GM18520 (cell line): ENCODE measurements at regions not wholly inside any gene's neighbourhood (a gene's known extent, or its start where the extent isn't known, plus 50 kb on each side); places are given as distances from the start of the nearest gene placed in this dataset.
"Not testable (repeated sequence)": the region's sequence is repeated elsewhere in the genome, so short reads cannot be mapped to it uniquely, and the experiment has no call there.

Experiments
- ATAC-seq: cut with Tn5 transposase; IDR thresholded peaks from one replicate; pipeline ENCODE4 v1.9.1; 2021; ENCODE audit not compliant: unreplicated experiment

DNA sequence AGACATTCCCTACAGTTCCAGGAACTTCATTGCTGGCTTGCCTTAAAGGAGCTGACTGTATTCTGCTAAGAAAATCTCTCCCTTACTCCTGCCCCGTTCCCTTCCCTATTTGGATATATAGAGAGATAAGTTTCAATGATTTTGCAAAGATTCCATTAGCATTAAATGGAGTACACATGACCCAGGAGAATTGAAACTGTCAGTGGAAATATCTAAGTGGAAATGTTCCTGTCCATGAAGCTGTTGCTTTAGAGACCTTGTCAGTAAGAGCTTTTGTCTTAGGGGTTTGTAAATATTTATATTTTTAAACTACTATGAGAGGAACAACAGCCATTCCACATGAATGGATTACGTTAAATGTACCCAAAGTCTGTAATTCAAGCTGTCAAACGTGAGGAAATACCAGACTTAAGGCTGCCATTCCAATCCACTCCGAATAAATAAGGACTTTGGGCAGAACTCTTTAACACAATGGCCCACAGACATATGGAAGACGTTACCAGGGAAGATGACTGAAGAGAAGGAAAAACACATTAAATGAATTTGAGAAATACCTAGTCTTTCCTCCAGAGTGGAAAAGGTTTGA, 387.1 kb upstream of the PAPPA start:
- no peak for ATAC-seq

DNA sequence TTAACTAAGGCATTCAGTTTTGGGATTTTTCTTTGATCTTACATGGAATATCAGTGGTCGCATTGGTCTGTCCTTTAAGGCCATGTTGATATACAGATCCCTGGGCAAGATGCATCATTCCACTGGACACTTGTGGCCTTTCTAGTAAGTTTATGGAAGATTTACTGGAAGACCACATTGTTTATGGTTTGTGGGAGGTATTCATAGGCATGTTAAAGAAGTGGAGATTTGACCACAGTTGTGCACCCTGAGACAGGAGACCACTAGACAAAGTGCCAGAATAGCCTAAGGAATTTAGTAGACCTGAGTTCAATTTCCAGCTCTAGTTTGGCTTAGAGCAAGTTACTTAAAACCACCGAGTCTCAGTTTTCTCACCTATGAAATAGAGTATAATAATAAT, 383.1 kb upstream of the PAPPA start:
- ATAC-seq, result no peak

DNA sequence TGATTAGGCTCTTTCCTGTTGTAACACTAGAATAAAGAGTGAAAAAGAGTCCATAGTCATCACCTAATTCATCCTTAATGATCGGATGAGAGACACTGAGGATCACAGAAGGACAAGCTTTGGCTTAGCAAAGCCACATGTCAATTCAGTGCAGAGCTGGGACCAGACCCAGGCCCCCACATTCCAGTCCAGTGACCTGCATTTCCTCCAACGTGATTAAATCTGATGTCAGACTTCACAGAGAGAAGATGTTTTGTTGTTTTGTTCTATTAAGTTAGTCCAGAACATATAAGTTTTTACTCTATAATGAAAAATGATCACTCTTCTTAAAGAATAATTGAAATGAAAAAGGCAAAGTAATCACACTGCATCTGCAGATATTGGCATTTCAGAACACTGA, 377.9 kb upstream of the PAPPA start:
- no peak for ATAC-seq

DNA sequence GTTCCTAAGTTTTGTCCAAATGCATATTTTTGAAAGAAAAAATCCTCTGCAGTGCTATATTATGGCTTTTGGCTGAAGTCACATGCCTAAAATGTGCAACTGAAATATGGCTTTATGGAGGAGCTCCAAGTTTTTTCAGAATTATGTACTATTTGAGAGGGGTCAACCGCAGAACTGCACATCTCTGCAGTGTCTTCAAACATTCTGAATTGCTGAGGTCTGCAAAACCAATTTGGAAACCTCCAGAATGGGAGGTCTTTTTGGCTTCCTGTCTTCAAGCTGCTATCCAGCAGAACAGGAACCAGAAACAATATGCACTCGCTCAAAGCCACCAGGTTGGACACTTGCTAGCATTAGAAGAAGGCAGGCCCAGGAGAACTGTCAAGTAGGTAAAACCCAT, 376.0 kb upstream of the PAPPA start:
- ATAC-seq, result no peak

DNA sequence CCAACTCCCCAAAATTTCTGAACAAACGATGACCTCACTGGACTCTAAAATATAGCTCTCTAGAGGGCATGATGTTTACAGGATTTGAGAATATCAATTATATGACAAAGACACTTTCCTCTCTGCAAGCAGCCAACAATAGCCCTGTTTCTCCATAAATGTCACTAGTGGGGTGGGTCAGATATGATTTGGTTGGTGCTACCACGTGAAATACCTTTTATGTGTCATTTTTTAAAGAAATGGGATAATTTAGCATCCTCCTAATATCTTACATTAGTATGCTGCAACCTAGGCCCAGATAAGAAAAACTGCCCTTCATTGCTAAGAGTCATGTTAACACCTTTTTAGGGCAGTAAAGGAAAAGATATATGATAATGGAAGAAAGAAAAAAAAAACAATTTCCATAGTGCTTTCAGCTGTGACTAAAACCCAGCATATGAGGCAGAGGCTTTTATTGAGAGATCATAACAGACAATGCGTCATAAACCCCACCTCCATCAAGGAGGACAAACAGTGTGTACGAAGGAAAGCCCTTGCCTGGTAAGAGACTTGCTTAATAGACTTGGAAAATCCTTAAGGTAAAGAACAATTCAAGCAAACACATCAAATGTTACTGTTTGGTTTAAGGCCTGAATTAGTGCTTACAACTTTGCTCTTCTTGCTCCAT, 372.4 kb upstream of the PAPPA start:
- ATAC-seq, result no peak

DNA sequence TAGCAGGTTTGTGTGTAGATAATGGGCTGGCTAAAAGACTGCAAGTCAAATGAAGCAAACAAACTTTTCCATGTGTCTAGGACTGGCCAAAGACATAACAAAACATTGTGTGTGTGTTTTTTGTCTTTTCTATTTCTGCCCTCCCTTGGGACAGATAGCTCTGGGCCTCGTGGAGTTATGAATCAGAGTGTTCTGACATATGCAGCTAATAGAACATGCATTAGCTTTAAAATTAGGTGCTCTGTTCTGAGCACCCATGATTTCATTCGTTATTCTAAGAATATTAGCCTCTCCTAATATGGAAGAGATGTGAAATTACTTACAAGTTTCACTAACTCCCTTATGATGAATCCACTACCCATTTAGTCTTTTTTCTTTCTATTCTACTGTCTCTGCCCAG, 367.3 kb upstream of the PAPPA start:
- no peak for ATAC-seq

DNA sequence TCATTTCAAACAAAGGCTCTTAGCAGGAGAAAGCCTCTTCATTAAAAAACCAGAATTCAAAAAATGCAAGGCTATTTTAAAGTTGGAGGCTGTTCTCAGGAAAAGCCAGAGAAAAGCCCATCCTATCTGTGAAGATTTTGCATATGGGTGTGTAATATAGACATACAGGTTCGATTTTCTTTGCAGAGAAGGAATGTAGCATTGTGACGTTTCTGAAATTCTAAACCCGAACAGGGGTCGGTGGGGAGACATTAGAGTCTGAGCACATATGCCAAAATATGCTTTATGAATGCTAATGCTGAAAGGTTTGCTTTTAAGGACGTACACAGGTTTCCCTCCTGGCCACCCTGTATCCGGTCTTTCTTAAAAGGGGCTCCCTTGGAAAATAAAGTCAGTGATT, 363.1 kb upstream of the PAPPA start:
- ATAC-seq, result no peak

DNA sequence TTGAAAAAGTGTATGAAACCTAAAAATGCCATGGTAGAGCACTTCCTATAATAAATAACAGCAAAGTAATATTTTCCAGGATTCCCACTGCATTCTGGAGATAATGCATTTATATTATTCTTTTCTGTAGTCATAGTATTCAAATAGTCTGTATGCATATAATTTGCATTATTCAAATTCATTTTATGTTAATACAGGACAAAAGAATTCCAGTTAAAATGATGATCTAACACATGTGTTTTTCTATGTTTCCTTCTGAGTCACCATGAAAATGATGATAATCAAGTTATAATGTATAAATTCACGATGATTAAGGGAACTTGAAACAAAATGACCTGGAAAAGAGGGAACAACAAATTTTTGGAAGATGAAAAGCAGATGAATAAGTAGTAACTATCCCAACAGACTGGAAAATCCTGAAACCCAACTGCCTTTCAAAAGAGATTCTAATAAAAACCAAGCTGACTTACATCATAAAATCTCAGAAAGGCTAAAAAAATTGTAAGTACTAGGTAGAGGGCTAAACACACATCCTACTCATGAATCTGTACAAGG, 358.6 kb upstream of the PAPPA start:
- no peak for ATAC-seq

DNA sequence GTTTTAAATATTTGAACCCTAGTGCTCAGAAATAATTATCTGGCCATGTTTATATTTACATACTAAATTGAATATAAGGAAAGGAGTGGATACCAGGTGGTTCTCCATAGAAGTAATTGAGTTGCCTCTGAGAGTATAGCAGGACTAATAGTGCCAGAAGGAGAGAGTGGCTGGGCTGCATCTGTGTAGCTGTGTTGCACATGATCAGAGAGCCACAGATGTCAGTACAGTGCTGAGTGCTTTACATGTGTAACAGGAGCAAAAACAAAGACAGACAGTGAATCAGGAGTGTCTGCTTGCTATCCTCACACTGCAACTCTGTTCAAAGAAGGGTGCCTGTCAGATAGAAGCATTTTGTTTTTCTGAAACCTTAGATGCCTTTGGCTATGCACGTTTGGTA, 353.9 kb upstream of the PAPPA start:
- no peak for ATAC-seq

DNA sequence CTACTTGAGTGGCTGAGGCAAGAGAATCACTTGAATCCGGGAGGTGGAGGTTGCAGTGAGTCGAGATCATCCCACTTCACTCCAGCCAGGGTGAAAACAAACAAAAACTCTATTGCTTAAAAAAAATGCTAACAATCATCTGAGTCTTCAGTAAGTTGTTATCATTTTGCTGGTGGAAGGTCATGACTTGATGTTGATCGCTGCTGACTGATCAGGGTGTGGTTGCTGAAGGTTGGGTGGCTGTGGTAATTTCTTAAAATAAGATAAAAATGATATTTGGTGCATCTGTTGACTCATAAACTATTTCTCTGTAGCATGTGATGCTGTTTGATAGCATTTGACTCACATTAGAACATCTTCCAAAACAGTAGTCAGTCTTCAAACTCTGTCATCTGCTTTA, 349.4 kb upstream of the PAPPA start:
- no peak for ATAC-seq

DNA sequence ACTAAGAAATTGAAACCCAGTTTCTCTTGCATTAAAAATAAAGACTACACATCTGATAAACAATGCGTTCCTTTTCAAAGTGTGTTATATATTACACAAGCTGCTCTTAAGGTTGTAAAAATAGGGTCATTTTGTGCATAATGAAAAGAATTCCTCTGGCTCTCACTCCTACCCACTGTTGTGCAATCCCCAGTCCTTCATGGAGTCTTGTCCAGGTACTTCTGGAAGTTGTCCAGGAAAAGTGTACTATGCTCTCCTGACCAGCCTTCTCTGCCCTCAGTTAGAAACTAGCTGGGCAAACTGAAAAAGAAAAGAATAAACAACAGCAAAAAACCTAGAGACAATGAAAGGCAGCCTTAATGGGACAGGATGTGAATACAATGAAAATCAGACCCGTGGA, 345.5 kb upstream of the PAPPA start:
- no peak for ATAC-seq

DNA sequence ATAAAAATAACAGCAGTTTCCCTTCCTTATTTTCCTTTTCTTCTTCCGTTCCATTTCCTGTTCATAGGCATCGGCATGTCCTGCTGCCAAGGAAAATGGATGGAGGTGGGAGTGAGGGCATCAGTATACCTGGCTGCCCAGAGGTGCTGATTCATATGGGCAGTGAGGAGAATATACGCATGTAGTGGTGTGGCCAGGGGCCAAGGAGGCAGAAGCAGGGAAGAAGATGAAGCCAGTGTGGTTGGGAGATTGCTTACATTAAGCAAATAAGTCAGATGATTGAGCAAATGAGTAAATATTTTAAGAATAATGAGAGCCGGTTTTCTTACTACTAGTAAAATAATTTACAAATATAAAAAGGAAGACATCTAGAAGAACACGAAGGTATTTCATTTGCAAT, 344.9 kb upstream of the PAPPA start:
- ATAC-seq, result no peak

DNA sequence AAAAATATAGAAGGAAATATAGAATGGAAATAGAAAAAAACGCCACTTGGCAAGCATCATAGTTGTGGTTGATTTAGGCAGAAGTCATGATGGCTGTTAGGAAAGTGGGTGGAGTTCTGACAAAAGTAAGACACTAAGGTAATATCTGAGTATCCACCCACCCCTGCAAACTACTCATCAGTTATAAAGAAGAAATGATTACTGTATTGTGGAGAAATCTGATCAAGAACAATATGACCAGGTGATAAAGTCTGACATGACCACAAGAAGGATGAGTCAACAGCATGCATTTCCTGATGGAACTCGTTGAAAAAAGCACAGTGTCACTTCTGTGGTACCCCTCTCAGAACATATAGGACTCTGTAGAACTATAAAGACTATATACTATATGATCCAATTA, 343.4 kb upstream of the PAPPA start:
- ATAC-seq, result no peak

DNA sequence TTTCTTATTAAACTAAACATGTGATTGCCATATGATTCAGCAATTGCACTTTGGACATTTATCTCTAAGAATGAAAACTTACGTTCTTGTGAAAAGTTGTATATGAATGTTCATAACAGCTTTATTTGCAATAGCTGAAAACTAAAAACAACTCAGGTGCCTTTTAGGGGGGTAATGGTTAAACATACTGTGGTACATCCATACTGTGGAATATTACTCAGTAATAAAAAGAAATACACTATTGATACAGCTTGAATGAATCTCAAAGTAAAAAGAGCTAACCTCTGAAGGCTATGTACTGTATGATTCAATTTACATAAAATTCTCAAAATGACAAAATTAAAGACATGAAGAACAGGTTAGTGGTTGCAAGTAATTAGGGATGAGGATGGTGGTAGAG, 339.5 kb upstream of the PAPPA start:
- ATAC-seq, result no peak

DNA sequence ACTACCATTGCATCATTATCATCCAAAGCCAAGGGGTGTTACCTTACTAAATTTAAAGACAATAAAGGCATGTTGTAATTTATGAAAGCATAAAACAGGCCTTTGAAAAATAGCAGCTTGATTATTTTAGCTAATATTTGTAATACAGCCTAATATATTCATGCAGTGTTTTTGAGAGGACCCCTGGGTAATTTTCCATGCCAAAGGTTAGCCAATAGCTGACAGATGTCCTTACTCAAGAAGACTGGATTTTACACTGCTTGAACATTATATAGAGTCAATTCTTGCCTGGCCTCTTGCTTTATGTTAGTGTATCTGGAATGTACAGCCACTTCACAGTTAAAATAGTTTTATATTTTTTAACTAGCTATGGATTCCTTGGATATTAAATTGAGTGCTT, 337.8 kb upstream of the PAPPA start:
- no peak for ATAC-seq

DNA sequence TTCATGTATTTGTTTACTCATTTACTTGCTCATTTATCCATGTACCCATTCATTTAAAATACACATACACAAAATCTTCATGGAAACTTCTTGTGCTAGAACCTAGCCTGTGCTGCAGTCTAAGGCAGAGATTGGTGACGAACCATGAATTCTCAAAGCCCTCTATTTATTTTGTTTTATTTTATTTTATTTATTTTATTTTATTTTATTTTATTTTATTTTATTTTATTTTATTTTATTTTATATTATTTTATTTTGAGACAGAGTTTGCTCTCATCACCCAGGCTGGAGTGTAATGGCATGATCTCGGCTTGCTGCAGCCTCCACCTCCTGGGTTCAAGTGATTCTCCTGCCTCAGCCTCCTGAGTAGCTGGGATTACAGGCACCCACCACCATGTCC, 334.9 kb upstream of the PAPPA start:
- not testable (repeated sequence) for ATAC-seq

DNA sequence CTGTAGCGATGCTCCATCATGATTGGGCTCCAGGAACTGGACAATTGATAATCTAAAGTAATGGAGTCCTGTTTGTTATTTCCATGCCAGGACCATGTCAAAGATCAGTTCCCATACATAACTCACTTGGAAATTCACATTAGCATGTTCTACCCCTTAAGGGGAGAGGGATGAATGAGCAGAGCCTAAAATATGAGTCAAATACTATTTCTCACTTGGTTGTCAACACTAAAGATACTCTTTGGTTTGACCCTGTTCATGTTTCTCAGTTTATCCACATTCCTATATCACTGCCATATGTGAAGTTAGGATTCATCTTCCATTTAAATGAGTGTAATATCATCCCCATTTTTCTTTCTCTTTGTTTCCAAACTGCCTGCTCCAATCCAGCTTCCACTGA, 321.6 kb upstream of the PAPPA start:
- ATAC-seq, result no peak

DNA sequence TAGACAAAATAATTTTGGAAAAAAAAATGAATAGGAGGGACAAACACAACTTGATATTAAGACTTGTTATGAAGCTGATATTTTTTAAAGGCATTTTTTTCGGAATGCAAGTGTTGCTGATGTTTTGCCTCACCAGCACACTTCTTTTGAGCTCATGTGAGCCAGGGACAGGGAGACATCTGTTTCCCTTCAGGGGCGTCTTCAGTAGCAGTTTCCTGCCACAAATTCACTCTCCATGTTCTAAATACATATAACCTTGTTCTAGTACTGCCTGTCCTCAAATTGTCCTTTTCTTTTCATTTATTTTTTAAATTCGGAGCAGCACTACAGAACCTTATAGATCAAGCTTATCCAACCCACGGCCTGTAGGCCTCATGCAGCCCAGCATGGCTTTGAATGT, 316.0 kb upstream of the PAPPA start:
- ATAC-seq, result no peak

DNA sequence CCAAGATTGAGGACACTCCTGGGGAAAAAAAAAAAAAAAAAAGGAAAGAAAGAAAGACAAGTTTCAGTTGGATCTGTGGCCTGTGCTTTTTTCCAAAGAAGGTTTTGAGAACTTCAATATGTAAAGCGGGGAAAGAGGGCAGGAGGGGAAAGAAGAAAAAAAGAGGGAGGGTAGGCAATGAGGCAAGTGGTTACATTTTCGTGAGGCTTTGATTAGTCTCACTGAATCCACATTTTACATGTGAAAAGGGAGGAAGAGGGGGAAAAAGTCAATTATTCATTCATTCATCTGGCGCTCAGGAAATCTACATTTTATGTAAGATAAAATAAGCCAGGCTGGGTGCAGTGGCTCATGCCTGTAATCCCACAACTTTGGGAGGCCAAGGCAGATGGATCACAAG, 315.2 kb upstream of the PAPPA start:
- no peak for ATAC-seq

DNA sequence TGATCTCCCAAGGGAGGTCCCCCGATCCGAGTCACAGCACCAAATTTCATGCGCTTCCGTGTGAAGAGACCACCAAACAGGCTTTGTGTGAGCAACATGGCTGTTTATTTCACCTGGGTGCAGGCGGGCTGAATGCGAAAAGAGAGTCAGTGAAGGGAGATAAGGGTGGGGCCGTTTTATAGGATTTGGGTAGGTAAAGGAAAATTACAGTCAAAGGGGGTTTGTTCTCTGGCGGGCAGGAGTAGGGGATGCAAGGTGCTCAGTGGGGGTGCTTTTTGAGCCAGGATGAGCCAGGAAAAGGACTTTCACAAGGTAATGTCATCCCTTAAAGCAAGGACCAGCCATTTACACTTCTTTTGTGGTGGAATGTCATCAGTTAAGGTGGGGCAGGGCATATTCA, 309.2 kb upstream of the PAPPA start:
- ATAC-seq, result not testable (repeated sequence)

DNA sequence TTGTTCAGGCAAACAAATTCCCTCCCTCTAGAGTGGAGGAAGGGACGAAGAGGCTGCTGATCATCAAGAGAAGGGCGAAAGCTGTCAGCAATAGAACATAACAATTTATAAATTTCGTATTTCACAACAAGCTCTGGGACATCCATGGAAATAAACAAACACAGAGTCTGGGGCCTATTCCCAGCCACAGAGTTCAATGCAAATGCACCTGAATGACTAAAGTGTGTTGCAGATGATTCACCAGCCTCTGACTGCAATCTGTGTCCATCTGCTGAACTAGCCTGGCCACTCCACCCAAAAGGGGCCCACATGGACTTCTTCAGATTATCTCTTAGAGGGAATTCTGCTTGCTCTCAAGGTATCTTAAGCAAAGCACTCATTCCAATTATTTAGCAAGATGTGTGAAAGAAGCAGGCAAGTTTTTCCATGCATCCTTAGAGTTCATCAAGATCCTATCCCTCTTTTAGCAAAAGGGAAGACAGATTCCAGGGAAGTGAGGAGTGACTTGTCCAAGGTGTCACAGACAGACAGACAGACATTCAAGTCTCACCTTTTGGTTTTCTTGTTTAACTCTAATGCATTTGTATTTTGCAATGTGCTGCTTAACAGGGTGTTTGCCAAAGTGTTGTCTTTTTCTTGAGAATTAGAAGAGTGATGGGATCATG, 307.8 kb upstream of the PAPPA start:
- ATAC-seq, result no peak

DNA sequence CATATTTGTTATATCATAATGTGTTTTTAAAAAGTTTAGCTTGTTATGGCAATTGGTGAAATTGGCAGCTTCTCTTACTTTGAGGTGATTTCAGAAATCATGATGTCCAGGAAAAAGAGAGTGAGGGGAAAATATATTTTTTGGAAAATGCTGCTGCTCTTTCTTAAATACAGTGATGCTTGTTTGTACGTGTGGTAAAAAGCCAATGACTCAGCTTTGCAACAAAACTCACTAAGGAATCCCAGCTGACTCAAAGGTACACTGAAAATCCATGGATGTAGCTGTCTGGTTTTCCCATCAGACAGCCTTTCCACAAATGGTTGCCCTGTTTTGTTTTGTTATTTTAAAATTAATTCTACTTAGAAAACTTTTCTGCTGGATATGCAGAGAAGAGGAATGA, 306.4 kb upstream of the PAPPA start:
- ATAC-seq, result no peak
